Mesothelial cell of epicardium (in vitro differentiated cells): ENCODE measurements at regions not wholly inside any gene's neighbourhood (a gene's known extent, or its start where the extent isn't known, plus 50 kb on each side); places are given as distances from the start of the nearest gene placed in this dataset.

Source experiments
- DNase-seq, 2 experiments: peaks; one replicate each; pipeline ENCODE4 v3.0.0; 2021; ENCODE audit warnings: low spot score in 2 of 2; ENCODE audit not compliant: unreplicated experiment in 2 of 2
- H3K27ac Mint-ChIP-seq: 2 replicates; pipeline ENCODE4 v1.8.0; 2021; ENCODE audit warnings: mixed read lengths
- H3K27me3 Mint-ChIP-seq: 2 replicates; pipeline ENCODE4 v1.8.0; 2021; ENCODE audit warnings: low read depth, mixed read lengths
- H3K36me3 Mint-ChIP-seq: 2 replicates; pipeline ENCODE4 v1.8.0; 2021; ENCODE audit warnings: mixed read lengths
- H3K4me1 Mint-ChIP-seq: 2 replicates; pipeline ENCODE4 v1.8.0; 2021; ENCODE audit warnings: mixed read lengths
- H3K4me3 Mint-ChIP-seq: 2 replicates; pipeline ENCODE4 v1.8.0; 2021; ENCODE audit warnings: mild to moderate bottlenecking, moderate library complexity, mixed read lengths
- H3K9me3 Mint-ChIP-seq: 2 replicates; pipeline ENCODE4 v1.8.0; 2021; ENCODE audit warnings: mixed read lengths
- CTCF ChIP-seq: fragments of 200-600 bp; sonication (generic); IDR thresholded peaks from one replicate; pipeline ENCODE4 v1.5.0; 2021; ENCODE audit warnings: antibody characterized with exemption; ENCODE audit not compliant: unreplicated experiment

- Mint-ChIP-seq H3K9me3 (peaks cover 6% of the 10 kb centered on the region), H3K4me3 (no peak overlapping the region), H3K27ac (no peak overlapping the region), H3K36me3 (no peaks in the 10 kb centered on the region), H3K27me3 (peaks cover 5% of the 10 kb centered on the region), H3K4me1 (peaks cover 2% of the 10 kb centered on the region)
- no peak for DNase-seq
- TF ChIP-seq CTCF, result no peak
These were observed 228.4 kb upstream of the BTBD3 start for GRCh38 chr20:11689262-11689661.

- DNase-seq, result no peak
These were observed 225.9 kb upstream of the BTBD3 start for GRCh38 chr20:11691766-11692165.

GRCh38 chr20:11692567-11692966 is 225.1 kb upstream of the BTBD3 start:
- Mint-ChIP-seq H3K4me1 (peaks cover 14% of the 10 kb centered on the region), H3K27me3 (no peaks in the 10 kb centered on the region), H3K27ac (no peak overlapping the region), H3K4me3 (no peak overlapping the region), H3K9me3 (peaks cover 9% of the 10 kb centered on the region), H3K36me3 (no peaks in the 10 kb centered on the region)
- TF ChIP-seq CTCF, result no peak
- DNase-seq, result no peak

More at GRCh38 chr20:11691766-11692165, 225.9 kb upstream of the BTBD3 start:
- no peaks in the 10 kb centered on the region for H3K27me3 Mint-ChIP-seq
- peaks cover 12% of the 10 kb centered on the region for H3K4me1 Mint-ChIP-seq
- no peaks in the 10 kb centered on the region for H3K36me3 Mint-ChIP-seq
- H3K4me3 Mint-ChIP-seq, result no peak overlapping the region
- TF ChIP-seq CTCF, result no peak
- no peak overlapping the region for H3K27ac Mint-ChIP-seq
- peaks cover 9% of the 10 kb centered on the region for H3K9me3 Mint-ChIP-seq

GRCh38 chr20:11694467-11694866 is 223.2 kb upstream of the BTBD3 start:
- Mint-ChIP-seq H3K4me3 (no peak overlapping the region), H3K27me3 (no peaks in the 10 kb centered on the region), H3K9me3 (peaks cover 12% of the 10 kb centered on the region), H3K4me1 (peaks cover 15% of the 10 kb centered on the region), H3K36me3 (no peaks in the 10 kb centered on the region), H3K27ac (no peak overlapping the region)
- DNase-seq, result no peak
- TF ChIP-seq CTCF, result no peak

GRCh38 chr20:11697055-11697454 is 220.6 kb upstream of the BTBD3 start:
- Mint-ChIP-seq H3K27ac (peak overlapping the region; percentile 32), H3K27me3 (no peaks in the 10 kb centered on the region), H3K9me3 (peaks cover 6% of the 10 kb centered on the region), H3K36me3 (no peaks in the 10 kb centered on the region), H3K4me1 (peaks cover 16% of the 10 kb centered on the region), H3K4me3 (no peak overlapping the region)
- TF ChIP-seq CTCF, result no peak
- DNase-seq, result no peak

- Mint-ChIP-seq H3K4me1 (peaks cover 16% of the 10 kb centered on the region), H3K27me3 (no peaks in the 10 kb centered on the region), H3K27ac (no peak overlapping the region), H3K36me3 (no peaks in the 10 kb centered on the region), H3K4me3 (no peak overlapping the region), H3K9me3 (peaks cover 6% of the 10 kb centered on the region)
- no peak for TF ChIP-seq CTCF
- no peak for DNase-seq
These were observed 220.0 kb upstream of the BTBD3 start for GRCh38 chr20:11697646-11698045.
